NCI-H1417 treated with DMSO at 0.1 percent for 48 hours (cell line): ENCODE measurements at regions not wholly inside any gene's neighbourhood (a gene's known extent, or its start where the extent isn't known, plus 50 kb on each side); places are given as distances from the start of the nearest gene placed in this dataset.

Experiments
- DNase-seq: peaks from one replicate; lab custom pipeline; 2025; lab: John Stamatoyannopoulos, UW

DNA sequence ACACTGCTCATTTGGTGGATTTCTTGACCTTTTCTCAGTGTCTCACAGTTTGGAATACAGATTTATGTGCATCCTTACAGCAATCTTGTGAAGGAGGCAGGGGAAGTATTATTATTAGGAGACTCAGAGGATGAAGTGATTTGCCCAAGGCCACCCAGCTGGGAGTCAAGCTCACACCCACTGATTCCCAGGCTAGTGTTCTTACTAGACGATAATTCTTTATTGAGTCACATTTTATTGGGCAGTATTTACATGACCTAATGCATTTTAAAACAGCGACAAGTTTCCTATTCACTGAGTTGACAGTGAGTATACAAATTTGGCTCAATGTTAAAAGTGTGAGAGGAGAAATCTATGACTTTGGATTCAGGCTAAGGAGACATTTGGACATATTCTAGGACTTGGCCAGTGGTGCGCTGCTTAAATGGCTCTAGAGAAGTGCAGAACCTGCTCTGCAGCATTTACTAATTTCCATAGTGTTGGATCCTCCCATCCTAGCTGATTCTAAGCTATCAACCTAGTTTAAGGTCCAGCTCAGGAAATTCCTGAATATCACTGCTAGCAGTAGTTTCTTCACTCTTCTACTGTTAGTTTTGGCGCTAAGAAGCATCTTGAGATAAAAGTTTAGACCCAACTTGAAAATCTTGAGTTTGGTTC is 199.3 kb downstream of the MTX2 start:
- no peak for DNase-seq

DNA sequence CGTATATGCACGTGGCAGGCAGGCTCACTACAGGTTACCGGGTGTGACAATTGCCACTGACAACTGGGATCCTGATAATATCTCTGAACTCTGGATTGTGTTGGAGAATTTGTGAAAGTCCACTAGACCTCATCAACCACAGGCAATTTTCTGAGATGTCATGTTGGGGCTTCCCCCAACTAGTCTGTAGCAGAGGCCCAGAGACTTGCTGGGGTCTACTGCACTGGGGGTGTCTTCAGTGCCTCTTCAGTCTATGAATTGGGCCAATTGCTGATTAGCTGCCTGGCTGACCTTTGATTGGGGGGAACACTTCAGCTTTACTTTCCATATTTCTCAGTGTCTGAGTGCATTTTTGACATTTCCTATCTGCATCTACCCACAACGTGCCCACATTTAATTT is 201.5 kb downstream of the MTX2 start:
- DNase-seq = no peak

DNA sequence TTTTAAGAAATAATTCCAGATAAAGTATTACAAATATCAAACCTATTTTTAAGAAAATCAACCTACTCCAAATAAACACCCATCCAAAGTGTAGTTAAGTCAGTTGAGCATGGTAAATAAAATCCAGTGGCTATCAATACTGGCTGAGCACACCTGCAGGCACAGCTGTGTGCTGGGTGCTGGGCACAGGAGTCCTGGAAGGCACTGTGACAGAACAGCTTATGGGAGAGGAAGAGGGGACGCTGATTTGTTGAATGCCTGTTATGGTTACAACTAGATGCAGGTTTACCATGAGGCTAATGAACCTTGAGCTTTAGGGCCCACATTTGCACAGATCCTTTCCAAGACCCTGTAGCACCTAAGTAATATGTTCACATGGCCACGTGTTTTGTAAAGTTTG is 202.7 kb downstream of the MTX2 start:
- no peak for DNase-seq

DNA sequence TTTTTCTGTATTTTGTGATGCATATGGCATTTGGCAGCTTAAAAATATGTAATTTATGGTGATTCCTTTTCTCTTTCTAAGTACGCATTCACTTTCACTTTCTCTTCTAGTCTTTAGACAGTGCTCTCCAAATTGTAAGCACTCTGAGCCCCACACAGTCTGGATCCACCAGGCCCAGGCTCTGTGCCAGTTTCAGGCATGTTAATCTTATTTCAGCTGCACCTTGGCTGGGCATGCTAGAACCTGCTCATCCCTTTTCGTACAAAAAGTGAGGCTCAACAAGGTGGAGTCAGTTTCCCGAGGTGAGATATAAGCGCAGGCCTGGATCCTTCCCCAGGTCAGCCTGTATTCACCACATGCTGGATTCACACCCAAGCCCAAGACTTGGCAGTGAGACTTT is 203.9 kb downstream of the MTX2 start:
- DNase-seq = no peak

DNA sequence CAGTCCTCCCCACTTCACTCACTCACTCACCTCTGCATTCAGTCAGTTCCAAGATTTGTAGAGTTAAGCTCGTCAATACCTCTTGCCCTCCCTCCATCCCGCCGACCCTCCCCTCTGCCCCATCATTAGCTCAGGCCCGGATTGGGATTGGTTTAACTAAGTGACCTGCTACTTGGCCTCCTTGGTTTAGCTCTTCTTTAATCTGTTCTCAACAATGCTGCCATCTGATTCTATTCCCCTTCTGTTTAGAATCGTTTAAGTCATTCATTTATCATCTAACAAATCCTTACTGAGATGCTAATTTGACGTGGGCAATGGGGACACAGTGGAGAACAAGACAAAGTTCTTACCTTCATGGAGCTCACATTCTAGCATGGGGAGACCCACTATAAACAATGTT is 204.6 kb downstream of the MTX2 start:
- DNase-seq = no peak

DNA sequence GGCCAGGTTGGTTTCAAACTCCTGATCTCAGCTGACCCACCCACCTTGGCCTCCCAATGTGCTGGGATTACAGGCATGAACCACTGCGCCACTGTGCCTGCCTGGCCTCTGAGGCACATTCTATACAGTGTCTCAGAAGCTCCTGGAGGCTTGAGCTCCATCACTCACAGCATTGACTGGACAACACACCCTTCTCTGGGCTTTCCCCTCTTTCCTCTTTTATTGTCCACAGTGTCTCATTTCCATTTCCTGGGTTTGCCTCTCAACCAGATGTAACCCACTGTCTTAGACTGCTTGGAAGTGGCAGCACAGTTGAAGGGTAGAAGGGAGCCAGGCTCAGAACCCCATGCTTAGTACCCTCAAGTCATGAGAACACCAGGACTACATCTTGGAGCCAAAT is 208.1 kb downstream of the MTX2 start:
- no peak for DNase-seq

DNA sequence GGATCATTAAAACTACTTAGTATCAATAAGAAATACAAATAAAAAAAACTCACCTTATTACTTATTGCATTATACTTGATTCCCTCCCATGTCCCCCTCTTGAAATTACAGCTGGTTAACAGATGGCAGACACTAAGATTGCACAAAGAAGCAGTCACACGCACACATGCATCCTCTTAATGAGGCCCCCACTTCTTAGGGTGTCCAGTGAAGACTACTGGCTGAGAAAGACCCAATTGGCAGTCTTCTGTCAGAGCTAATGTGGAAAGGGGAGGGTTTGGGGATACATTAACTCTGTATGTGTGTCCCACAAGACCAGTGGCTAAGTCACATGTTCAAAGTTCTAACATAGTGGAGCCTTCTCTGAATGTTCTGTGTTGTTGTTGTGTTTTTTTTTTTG is 210.7 kb downstream of the MTX2 start:
- no peak for DNase-seq

DNA sequence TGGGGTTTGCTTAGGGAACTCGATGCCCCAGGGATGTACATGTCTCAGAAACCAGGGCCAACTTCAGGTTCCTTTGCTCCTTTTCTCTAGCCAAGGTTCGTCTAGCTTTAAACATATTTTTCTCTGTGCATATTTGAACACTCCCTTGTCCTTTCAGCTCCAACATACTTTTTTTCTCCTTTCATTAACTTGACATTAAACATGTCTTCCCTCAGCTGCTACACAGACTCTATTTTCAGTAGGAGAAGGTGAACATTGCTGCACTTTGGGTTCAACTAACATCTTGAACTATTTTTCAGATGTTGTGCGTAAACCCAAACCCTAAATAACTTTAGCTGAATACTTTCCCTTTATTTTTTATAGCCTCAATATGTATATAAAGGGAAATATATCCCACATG is 212.9 kb downstream of the MTX2 start:
- DNase-seq = no peak

DNA sequence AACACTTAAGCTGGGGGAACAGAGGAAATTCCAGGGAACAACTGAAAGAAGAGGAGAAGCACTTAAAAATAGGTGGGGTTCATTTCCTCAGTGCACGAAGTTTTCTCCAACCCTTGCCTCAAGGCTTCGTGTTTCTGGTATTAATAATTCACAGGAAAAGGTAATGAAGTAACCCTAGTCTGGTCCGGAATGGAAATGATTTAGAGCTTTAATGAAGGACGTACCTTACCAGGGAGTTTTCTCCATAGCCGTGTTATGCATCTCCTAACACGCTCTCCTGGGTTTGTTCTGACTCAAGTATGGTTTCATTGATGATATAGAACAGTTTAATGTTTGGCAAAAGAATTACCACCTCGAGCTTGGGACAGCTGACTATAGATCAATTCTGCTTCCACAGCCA is 214.2 kb downstream of the MTX2 start:
- no peak for DNase-seq

DNA sequence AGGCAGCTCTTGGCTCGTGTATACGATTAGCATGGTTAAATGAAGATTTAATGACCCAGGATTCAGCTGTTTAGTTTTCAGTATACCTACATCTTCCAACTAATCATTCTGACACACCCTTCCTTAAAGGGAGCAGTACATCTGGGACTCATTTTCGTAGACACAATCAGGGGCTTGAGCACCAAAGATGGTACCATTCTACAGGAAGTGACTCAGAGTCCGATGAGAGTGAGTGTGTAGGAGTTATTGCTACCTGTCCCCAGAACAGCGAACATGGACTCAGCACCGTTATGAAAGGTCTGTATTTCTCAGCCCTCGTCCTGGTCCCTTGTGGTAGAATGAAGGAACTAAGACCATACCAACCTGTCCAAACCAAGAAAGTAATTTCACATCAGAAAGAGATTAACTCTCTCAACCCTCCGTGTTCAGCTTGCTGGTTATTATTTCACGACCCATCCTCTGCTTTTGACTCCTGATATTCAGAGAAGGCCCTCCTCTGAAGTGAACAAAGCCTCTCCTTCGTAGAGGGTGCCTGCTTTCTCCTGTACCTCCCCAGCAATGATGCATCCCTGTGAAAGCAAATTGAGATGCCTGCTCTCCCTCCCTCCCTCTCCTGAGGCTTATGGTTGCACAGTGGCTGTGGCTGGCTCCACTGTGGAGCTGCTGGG is 214.8 kb downstream of the MTX2 start:
- no peak for DNase-seq

DNA sequence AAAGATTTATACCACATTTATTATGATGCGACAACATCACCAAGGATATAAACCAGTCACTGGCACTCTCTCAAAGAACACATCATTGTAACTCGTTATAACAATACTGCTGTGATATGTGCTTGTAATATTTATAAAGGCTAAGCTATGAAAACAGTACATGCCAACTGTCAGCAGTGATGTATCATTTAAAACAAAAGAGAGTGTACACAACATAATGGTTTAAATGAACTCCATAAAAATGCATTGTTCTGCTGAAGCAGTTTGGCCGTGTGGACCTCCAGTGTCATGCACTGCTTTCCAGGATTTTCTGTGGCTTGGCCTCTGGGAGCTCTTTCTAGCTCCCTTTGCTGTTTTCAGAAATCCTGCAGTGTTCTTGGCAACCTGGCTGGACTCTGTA is 215.6 kb downstream of the MTX2 start:
- no peak for DNase-seq

DNA sequence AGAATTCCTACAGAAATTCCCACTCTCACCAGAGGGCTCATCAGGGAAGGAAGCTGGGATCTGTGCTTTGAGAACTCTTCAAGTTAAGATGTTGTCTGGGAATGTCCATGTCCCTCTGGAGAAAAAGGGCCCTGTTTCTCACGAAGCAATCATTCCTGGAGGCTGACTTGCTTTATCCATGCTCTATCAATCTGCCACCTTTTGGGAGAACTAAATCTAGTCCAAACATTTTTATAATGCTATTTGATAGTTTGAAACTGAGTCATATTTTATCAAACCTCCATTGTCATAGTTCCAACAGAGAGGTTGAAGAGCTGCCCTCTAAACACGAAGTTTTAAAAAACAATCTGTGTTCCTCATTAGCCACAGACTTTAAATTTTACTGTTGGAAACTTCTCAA is 219.2 kb downstream of the MTX2 start:
- DNase-seq = no peak

DNA sequence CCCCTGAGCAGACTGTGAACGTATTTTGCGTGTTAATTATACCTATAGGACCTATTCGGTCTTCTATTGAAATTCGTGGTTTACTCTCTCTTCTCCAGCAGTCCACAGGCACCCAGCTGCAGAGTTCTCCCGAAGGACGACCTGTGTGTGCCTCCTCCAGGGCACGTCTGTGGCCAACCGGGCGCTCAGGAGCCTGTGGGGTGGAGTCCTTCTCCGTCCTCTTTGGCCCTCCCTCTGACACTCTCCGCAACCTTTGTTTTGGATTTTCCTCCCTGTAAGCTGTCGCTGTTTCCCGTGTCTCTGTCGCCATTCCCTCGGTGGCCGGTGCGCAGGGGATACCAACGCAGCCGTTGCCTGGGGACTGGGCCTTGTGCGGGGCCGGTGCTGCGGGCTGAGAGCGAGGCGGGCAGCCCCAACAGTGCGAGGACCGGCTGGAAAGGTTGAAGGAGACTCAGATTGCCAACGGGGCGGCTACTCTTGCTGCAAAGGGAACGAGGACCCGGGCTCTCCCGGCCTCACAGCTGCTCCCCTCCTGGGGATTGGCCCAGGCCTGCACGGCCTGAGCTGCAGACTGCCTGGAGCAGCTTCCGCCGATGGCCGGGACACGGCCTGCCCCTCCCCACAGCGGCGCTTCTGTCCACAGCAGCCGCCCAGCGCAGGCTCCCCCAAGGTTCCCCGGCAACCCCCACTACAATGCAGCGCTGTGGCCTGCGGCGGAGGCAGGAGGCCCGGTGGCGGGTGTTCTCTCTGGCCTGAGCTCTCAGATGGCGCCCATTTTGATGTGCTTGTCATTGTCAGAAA is 221.0 kb downstream of the MTX2 start:
- no peak for DNase-seq

DNA sequence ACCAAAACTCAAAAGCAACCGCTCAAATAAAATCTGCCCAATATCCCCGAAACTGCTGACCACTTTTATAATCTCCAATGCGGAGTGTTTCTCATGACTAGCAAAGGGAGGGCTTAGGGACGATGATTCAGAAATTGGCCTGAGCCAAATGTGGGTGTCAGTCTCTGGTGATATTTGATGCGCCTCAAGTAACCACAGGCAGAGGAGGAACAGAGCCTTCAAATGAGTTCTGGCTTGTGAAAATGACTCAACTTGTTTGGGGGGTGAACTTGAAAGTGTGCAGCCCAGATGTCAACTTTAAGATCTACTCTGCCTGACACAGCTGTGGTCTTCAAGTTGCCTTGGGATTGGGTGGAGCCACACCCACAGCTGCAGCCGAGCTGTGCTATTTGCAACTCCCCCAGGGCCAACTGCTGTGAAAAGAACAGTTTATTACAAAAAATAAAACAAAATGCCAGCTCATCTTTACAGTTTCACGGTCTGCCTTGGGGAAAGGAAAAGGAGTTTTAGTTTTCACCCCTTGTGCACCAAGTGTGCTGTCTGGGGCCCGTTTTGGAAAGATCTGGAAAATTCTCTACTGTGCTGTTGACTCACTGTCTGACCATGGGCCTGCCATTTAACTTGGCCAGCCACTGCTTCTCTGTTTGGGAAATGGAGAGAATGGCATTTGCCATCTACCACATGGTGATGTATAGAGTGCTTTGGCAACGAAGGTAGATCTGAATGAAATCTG is 222.1 kb downstream of the MTX2 start:
- DNase-seq = no peak

DNA sequence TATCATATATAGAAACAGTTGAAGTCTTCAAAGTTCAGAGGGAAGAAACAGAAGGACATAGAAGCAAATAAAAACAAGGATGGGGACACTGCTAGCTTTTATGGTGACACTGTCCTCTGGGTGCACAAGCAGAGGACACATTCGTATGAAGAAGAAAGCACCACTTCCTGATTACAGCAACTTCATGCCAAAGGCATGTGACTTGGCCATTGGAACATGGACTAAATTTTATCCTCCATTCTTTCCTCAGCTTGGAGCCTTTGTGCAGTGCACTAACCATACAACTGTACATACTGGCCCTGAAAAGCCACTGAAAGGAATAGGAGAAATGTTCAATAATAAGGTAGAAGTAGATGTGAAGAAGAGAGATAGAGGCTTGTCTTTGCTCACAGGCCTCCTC is 223.3 kb downstream of the MTX2 start:
- DNase-seq = no peak

DNA sequence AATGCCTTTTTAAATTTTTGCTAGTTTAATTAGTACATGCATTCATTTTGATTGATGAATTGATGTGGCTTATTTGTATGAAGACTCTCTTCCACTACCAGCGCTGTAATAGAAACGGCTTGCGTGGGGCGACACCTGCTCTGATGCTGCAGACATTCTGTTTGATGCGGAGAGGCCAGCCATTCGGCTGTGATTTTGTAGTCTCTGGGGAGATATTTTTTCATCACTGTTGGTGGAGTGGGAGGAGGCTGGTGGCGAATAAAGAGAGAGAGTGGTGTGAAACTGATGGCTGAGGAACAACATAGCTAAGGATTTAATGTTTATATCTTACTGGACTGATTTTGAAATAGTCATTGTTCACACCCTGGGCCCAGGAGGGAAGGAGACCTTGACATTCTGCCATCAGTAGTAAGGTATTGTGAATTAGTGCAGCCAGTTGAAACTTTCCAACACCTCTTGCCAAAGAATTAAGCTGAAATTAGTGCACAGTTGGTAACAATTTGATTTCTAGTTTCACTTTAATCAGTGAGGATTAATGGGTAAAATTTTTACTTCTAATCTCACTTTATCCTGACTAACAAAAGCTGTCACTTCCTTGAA is 224.1 kb downstream of the MTX2 start:
- no peak for DNase-seq

DNA sequence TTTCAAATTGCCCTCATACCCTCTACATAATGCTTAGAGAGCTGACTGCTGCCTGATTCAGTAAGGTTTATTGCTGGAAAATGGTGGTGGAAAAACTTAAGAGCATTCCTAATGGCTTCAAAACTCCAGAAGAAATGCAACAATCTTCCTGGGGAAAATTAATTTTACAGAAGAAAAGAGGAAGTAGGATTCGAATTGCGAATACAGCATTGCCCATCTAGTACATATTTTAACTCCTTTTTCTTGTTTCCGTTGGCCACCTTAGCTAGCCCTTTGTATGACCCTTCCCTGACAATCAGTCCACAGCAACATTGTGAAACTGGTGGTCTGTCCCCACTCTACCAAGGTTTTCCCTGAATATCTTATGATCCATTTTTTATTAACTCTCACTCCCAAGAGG is 224.7 kb downstream of the MTX2 start:
- DNase-seq = no peak

DNA sequence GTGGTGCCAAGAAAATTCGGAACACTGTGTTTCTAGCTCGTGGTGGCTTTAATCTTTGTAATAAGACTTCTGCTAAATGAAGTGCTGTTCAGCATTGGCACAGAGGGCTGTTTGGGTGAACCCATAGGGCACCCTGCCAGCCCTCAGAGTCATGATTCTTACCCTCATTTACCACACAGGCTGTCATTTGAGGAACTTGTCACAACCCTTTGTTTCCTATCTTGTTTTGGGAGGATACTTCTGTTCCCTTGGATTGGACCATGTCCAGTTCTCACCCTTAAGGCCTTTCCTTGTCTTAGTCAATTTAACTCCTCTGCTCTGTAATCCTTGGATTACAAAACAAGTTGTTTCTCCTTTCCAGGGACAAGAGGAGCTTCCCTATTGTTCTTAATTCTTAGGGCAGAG is 225.7 kb downstream of the MTX2 start:
- no peak for DNase-seq

DNA sequence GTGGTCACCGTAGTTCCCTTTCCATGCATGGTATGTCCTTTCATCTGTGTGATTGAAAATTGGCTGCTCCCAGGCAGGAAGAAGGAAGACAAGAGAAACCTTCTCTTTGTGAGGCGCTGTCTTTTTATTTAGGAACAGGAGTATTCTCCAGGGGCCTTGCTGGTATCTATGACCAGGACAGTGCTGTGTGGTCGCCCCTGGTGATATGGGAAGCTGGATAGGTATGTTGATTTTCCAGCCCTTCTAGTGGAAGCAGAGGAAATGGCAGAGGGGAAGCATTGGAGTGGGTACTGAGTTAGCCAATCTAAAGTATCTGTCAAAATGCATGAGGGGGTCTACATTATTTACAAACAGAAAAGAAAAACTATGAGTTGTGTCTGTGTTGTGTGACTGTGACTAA is 226.6 kb downstream of the MTX2 start:
- DNase-seq = no peak

DNA sequence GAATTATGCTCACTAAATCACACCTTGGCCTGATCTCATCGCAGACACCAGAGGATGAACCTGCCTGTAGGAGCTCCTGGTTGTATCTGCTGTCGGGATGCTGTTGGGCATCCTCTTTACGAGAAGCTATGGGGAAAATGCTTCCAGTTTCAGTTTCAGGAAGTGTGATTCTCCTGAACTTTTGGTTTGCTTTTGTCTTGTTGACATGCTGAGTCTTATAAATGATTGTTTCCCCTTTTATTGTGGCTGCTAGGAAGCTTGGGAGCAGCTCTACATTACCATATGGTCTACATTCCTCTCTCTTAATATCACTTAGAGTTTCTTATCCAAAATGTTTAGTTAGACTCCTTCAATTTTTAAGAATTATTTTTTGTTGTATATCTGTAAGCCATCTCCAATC is 227.5 kb downstream of the MTX2 start:
- DNase-seq = no peak

DNA sequence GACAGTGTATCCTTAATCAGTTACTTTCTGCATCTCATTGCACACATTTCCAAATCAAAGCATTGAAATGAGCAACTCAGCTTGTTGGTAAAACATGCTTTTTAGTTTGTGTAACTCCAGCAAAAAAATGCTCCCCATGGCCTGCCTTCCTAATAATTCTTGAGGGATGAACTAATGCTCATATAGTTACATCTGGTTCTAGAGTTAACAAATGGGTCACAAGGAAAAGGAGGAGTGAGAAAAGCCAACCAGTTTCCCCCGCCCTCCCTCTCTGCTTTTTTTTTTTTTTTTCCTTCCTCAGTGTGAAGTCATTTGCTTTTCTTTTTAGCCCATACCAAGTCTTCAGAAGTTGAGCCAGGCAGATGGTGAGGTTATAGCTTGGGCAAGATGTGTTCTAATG is 231.7 kb downstream of the MTX2 start:
- no peak for DNase-seq

DNA sequence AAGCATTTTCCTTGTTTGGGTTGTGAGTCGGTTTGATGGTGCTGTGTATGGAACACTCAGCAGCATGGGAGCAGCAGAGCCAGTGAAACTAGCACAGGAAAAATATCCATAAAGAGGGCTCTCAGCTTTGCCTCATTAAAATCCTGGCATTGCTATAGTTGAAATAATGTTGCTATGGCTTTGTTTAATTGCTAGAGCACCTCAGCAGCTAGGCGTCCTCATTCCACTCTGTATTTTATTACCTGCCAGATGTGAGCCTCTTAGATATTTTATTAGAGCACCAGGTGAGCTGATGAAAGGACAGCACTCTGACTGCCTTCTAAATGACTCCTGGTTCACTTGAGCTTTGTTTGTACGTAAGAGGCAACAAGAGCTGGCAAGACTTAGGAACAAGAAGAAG is 232.4 kb downstream of the MTX2 start:
- DNase-seq = peak; percentile 62
